ENCODE measurements at regions not wholly inside any gene's neighbourhood (a gene's known extent, or its start where the extent isn't known, plus 50 kb on each side); places are given as distances from the start of the nearest gene placed in this dataset.
"Not testable (repeated sequence)": the region's sequence is repeated elsewhere in the genome, so short reads cannot be mapped to it uniquely, and the experiment has no call there.

- H3K4me3 ChIP-seq (replicated peaks; ENCODE audit: low read depth, low read length) = no peak overlapping the region
- DNase-seq (ENCODE audit: low read depth) = no peak
- no peak for TF ChIP-seq CTCF (IDR thresholded peaks at IDR 0.05; ENCODE audit: low read length, missing control alignments)
Observed at GRCh38 chr10:8312079-8312478, 257.6 kb downstream of the GATA3 start.

GRCh38 chr10:8312781-8313180 lies 258.3 kb downstream of the GATA3 start:
- TF ChIP-seq CTCF (IDR thresholded peaks at IDR 0.05; ENCODE audit: low read length, missing control alignments) = no peak
- DNase-seq (ENCODE audit: low read depth) = peak; percentile 79
- H3K4me3 ChIP-seq (replicated peaks; ENCODE audit: low read depth, low read length) = no peak overlapping the region

- TF ChIP-seq CTCF (IDR thresholded peaks at IDR 0.05; ENCODE audit: low read length, missing control alignments) = no peak
- no peak overlapping the region for H3K4me3 ChIP-seq (replicated peaks; ENCODE audit: low read depth, low read length)
- DNase-seq (ENCODE audit: low read depth) = no peak
Observed at GRCh38 chr10:8314486-8314885, 260.0 kb downstream of the GATA3 start.

GRCh38 chr10:8315619-8316021 lies 261.1 kb downstream of the GATA3 start:
- TF ChIP-seq CTCF (IDR thresholded peaks at IDR 0.05; ENCODE audit: low read length, missing control alignments) = no peak
- DNase-seq (ENCODE audit: low read depth) = no peak
- no peak overlapping the region for H3K4me3 ChIP-seq (replicated peaks; ENCODE audit: low read depth, low read length)

GRCh38 chr10:8316284-8316683 lies 261.8 kb downstream of the GATA3 start:
- no peak overlapping the region for H3K4me3 ChIP-seq (replicated peaks; ENCODE audit: low read depth, low read length)
- DNase-seq (ENCODE audit: low read depth) = no peak
- no peak for TF ChIP-seq CTCF (IDR thresholded peaks at IDR 0.05; ENCODE audit: low read length, missing control alignments)

- not testable (repeated sequence) for H3K4me3 ChIP-seq (replicated peaks; ENCODE audit: low read depth, low read length); DNase-seq (ENCODE audit: low read depth)
Observed at GRCh38 chr10:8318429-8318828, 263.9 kb downstream of the GATA3 start.

GRCh38 chr10:8318956-8319355 lies 264.5 kb downstream of the GATA3 start:
- H3K4me3 ChIP-seq (replicated peaks; ENCODE audit: low read depth, low read length) = no peak overlapping the region
- DNase-seq (ENCODE audit: low read depth) = no peak
- TF ChIP-seq CTCF (IDR thresholded peaks at IDR 0.05; ENCODE audit: low read length, missing control alignments) = no peak

- TF ChIP-seq CTCF (IDR thresholded peaks at IDR 0.05; ENCODE audit: low read length, missing control alignments) = no peak
Observed at GRCh38 chr10:8319704-8320103, 265.2 kb downstream of the GATA3 start.

More at GRCh38 chr10:8319704-8320103, 265.2 kb downstream of the GATA3 start:
- DNase-seq (ENCODE audit: low read depth) = no peak
- H3K4me3 ChIP-seq (replicated peaks; ENCODE audit: low read depth, low read length) = no peak overlapping the region
